GM18502 (cell line): ENCODE measurements at regions not wholly inside any gene's neighbourhood (a gene's known extent, or its start where the extent isn't known, plus 50 kb on each side); places are given as distances from the start of the nearest gene placed in this dataset.
A peak's percentile ranks its signal among the peaks of the same experiment; 100 is the strongest.

ENCODE experiments used
- ATAC-seq: cut with Tn5 transposase; IDR thresholded peaks from one replicate; pipeline ENCODE4 v1.9.1; 2021; ENCODE audit warnings: mild to moderate bottlenecking; ENCODE audit not compliant: unreplicated experiment, poor library complexity

DNA sequence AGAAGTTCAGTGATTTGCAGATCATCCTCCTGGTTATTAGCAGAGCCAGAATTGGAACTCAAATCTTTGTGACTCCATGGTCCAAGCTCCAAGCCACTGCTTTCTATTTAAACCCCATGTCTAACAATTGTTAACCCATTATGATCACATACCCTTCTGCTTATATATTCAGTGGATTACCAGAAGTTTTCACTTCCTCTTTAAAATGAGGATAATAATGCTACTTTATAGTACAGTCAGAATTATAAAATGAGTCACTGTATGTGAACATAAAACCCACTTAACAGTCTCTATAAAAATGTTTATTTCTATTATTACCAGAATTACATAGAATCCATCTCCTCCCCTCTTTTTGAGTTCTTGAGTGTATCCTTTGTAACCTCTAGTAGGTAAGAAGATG is 550.7 kb upstream of the DPPA4 start:
- ATAC-seq: no peak

DNA sequence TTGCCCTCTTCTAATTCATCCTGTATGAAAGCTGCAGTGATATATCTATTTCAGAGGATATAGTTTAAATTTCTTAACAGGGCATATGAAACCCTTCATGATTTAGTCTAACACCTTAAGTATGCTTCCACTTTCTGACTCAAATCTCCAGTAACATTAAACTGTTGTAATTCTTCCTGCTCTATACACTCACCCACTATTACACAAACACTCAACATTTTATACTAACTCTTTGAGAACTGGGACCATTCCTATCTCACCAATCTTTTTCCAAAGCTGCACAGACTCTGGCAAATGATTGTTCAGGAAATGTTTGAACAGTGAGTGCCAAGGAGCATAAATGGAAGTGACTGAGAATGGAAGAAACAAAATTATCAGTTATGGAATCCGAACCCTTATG is 560.4 kb upstream of the DPPA4 start:
- ATAC-seq: no peak

DNA sequence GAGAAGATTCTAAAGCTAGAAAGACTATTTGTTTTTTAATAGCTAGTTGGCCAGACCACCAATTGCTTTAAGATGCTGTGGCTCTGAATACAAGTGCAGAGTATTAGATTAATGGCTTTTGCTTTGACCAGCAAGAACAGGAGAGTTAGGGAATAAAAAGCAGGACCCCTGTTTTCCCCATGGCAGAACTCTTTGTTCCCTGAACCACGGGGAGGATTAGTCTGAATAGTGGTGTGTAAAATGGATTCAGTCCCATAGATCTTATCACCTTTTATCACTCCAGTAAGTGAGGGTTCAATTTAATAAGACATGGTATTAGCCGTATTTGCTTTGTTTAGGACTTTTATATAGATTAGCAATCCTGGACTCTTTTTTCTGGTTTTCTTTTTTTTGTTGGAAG is 562.6 kb upstream of the DPPA4 start:
- no peak for ATAC-seq

DNA sequence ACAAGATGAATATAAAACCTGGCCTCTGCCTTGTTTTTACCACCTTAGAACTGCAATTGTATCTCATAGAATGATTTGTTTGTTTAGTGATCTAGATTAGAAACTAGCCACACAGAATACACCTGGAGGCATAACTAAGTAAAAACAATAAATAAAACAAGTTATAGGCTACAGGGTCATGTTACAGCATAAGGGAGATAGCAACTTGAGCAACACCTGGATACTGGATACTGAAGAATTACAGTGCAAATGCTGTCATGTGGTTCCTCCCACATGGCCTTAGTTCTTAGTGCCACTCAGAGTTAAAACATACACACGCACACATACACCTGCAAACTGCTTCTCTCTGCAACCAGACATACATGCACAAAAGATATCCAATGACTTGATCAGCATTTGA is 563.4 kb upstream of the DPPA4 start:
- ATAC-seq: no peak

DNA sequence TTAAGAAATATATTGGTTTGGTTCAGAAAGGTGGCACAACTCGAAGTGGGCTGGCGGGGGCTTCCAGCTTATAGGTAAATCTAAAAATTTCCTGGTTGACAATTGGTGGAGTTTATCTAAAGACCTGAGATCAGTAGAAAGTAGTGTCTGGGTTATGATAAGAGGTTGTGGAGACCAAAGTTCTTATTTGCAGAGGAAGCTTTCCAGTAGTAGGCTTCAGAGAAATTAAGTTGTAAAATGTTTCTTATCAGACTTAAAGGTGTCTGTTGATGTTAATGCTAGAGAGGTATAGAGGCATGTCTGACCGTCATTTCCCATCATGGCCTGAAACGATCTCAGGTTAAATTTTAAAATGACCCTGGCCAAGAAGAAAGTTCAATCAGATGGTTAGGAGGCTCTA is 565.2 kb upstream of the DPPA4 start:
- no peak for ATAC-seq

DNA sequence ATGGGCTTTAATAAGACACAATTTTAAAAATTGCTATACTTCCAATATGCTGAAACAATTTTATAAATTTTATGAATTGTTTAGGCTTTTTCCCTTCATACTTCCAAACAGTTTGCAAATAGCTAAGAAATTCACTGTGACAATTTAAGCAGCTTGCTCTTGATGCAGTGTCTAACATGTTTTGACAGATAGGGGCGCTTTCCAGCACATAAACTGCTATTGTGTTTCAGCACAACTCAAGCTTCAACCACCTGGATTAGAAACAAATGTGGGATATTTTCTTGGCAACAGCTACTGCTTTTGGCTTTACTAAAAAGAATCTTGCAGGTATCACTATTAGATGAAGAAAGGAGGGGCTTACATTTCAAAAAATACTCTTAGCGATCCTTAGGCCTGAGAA is 565.8 kb upstream of the DPPA4 start:
- no peak for ATAC-seq

DNA sequence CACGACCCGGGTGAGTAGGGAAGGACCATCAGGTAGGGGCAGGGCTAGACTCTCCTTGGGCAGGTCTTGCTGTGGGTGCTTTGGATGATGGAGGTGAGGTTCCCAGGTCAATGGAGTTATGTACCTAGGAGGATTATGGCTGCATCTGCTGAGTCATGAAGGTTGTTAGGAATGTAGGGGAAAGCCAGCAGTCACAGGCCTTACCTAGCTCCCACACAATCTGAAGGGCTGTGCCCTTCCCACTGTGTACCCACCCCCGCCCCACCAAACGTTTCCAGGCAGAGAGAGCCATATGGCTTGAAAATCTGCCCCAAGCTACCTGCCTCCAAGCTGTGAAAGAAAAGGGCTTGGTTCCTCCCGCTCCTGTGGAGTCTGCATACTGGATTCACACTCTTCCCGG is 573.4 kb upstream of the DPPA4 start:
- ATAC-seq: no peak

DNA sequence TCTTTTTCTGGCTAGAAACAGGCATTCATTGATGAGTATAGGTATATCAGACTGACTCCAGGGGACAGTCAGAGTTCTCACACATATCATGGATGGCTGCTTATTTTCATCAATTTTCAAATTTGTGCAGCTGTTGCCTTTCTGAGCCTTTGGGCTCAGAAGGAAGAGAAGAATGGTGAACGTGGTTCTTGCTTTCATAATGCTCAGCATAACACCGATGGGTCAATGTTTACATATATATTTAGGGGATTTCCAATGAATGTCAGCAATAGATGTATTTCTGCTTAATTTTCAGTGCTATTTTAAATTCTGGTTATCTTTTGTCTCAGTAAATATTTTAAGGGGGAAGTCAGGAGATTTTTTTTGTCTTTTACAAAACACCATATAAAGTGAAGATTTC is 581.4 kb upstream of the DPPA4 start:
- no peak for ATAC-seq

DNA sequence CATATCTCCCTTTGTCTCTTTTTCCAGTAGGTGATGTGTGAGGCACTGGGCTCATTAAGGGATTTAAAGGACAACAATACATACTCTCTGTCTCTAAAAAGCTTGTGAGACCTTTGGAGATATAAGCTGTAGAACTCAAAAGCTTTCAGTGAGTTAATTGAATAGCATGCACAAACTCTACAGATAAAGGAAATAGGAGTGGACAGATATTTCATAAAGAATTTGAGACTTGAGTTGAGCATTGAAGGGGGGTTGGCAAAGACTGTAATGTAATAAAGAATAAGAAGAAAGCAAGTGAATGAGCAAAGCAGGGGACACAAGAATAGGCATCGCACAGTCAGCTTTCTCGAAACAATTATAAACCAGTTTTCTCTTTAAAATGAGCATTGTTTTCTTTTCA is 583.4 kb upstream of the DPPA4 start:
- ATAC-seq: no peak

DNA sequence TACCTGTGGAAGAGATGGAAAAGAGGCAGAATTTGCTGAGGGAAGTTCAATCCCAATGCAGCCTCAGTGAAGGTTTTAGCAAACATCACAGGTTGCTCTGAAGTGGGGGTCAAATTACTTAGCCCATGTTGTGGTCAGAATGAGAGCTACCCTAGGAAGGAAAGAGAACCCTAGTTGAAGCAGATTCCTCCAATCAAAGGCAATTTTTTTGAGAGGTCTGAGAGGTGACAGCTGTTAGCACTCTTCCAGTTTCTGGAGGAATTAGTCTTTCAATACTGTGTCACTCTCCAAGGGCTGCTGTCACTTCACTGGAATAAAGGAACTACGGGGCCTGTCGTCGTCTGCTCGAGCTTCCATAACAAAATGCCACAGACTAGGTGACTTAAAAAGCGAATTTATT is 584.2 kb upstream of the DPPA4 start:
- ATAC-seq: no peak

DNA sequence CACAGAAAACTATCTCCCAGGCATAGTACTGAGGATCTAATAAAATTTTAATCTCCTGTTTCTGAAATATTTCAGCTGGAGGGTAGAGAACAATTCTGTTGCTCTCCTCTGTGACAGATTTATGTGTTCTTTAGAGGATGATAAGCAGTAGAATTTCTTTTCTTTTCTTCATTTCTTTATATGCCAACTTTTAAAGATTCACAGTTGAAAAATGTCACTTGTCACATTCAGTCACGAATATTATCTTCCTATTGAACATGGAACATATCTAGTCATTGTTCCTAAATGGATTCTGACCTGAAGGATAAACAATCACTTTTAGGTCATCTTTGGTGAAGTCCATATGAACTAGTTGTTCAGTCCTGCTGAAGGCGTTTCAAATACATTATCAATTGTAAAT is 585.5 kb upstream of the DPPA4 start:
- ATAC-seq: no peak

DNA sequence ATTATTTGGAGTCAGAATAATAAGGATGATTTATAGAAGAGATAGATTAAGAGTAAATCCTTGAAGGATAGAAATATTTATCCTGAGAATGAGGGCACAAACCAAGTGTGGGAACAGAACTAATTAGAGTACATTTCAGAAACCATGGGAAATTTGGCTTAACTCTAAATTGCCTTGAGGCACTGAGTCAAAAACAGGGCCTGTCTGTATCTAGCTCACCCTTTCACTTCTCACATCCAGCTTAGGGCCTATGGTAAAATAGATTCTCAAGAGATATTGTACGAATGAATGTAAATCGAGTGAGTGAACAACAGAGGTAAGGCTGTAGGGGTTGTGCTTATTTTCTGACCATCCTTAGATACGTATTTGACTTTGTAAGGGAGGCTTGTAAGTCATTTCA is 586.1 kb upstream of the DPPA4 start:
- ATAC-seq: no peak

DNA sequence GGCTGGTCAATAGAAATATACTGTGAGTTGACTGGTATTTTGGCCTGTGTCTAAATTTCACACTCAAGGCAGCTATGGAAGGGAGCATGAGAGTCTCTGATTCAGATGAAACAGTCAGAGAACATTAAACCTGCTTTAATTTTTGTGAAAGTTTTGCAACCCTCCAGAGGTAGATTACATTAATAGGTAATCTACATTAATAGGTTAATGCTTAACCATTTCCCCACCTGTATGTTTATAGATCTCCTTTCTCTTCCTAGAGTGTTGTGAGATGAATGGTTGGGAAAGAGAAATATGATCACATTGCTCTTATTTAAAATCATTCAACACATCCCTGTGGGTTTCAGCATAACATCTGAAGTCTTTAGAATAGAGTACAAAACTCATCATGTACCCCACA is 586.9 kb upstream of the DPPA4 start:
- no peak for ATAC-seq

DNA sequence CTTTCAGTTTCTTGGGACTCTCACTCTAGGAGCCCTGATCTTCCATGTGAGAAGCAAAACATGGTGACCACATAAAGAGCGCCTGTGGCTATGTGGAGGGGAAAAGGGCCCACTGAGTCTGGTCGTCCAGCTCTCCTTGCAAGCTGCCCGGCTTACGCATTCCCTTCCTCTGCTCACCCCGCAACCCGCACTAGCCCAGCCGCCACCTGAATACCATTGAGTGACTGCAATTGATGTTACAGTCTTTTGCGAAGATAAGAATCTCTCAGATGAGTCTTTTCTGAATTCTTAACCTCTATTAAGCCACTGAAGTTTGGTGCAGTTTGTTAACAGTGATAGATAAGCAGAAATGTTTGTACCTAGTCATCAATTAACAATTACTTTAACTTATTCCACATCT is 589.0 kb upstream of the DPPA4 start:
- ATAC-seq: no peak

DNA sequence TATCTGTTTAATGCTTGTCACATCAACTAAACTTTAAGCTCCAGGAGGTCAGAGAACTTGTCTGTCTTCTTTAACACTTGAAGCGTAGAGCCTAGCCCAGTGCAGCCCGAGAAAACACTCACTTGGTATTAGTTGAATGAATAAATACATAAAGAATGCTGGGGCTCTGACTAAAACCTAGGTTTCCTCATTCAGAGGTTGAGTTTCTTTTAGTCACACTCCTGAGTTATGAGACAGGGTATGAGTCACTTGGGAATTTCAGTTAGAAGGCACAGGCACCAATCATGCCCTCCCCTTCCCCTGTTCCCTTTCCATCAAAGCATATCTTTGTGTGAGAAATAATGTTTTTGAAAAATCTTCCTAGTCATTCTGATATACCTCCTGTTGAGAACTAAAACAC is 589.8 kb upstream of the DPPA4 start:
- peak; percentile 45 for ATAC-seq

DNA sequence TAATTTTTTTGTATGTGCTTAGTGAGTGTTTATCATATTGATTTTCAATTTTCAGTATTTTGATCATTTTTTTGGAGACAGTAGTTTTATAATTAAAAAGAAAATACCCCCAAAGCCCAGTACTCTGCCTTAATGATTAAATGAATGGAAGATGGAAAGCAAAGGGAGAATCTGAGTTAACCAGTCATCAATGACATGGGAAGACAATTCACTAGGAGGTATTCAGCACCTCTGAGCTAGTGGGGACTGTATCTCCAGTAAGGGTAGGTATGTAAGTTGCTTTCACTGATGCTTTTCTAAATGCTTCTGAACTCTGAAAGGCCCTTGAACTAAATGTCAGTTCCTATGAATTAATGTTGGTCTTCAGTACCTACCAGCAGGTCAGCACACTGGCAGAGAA is 590.4 kb upstream of the DPPA4 start:
- ATAC-seq: no peak

DNA sequence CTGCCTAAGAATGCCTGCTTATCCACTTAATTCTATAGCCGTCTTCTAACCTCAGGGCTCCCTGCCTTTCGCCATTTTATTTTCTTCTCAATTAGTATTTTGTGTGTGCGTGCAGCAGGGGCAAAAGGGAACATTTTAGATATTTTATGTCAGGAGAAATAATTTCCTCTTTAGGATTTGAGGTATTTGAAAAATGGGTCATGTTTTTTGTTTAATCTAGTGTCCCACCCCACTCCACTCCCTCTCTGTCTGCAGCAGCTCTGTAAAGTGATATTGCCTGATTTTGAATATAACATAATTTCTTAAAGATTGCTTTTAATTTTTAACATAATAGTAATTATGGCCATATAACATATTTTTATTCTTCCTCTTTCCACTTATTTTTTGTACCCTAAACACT is 593.2 kb upstream of the DPPA4 start:
- ATAC-seq: no peak

DNA sequence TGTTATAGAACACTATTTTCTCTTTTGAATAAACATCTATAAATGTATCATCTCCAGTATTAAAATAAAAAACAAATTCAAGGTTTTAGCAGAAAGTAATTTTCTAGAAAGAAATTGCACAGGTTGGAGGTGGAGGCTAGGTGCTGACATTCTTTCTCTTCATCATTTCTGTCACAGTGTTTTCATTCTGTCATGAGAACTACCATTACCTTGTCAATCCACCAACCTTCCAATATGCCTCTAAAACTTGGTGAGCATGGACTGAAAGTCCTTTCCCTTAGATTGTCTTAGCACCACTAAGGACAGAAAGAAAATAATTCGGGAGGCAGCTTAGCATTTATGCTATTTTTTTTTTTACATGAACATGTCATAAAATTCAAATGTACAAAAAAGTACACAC is 596.2 kb upstream of the DPPA4 start:
- no peak for ATAC-seq

DNA sequence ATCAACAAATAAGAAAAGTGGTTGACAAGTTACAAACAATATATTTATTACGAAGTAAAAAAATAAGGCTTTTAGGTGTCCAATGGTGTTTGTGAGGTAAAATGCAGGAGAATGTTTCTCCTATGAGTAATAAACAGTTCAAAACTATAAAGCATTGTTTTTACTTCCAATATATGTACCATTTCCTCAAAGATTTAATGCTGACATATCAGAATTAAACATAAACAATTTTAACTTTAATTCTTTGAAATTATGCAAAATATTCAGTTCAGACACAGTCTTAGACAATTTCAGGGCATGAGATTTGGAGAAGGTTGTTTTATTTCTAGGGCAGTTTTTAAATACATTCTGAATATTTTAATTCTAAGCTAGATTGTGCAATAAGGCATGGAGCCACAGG is 602.5 kb upstream of the DPPA4 start:
- ATAC-seq: no peak

DNA sequence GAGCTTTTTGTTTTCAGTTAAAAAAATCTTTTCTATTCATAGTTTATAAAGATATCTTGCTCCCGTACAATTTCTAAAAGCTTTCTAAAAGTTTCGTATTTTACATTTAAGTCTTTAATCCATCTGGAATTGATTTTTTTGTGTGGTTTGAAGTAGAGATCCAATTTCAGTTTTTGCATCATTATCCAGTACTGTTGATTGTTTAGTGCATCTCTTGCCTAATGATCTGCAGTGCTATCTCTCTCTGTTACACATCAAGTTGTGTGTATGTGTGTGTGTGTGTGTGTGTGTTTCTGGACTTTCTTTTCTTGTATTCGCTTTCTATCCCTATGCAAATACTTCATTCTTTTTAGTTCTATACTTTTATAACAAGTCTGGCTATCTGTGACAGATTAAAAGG is 605.8 kb upstream of the DPPA4 start:
- no peak for ATAC-seq

DNA sequence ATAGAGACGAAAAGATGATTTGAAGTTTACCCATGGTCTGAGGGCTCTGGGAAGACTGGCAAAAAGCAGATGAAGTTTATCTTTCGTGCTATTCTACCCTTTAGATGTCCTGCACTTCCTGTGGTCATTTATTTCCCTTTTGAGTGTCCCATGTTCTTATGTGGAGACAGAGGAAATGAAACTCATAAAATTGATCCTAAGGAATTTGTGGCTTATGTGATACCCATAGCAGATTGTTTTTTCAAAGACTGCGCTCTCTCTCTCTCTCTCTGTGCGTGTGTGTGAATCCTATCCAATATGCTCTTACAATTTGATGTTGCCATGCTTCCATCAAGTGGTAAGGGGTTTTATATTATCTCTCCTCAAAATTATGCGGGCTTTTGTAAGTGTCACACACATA is 607.5 kb upstream of the DPPA4 start:
- no peak for ATAC-seq

DNA sequence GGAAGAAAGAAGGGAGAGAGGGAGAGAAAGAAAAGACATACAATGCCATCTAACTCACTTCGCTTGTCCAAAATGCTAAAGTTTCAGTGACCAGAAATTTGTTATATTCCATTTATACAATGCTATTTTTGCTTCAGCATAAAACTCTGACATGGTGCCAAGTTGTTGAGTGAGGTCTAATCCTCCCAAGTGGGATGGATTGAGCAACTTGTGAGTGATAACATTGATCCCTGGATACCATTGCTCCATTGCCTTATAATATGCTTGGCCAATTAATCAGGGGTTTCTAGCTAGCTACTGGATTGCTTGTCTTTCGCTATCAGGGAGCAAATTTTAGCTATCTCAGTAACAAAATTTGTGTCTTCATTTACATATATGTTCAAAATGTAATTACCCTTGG is 615.6 kb upstream of the DPPA4 start:
- ATAC-seq: no peak

DNA sequence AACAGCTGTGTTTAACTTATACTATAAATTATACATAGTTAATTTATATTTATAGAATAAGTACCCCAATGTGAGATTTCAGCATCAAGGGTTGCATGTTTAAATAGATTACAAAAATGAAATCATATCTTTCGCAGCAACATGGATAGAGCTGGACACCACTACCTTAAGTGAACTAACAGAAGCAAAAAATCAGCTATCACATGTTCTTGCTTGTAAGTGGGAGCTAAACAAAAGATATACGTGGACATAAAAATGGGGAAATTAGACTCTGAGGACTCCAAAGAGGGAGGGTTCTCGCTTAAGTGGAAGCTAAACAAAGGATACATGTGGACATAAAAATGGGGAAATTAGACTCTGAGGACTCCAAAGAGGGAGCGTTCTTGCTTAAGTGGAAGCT is 626.5 kb upstream of the DPPA4 start:
- ATAC-seq: no peak

DNA sequence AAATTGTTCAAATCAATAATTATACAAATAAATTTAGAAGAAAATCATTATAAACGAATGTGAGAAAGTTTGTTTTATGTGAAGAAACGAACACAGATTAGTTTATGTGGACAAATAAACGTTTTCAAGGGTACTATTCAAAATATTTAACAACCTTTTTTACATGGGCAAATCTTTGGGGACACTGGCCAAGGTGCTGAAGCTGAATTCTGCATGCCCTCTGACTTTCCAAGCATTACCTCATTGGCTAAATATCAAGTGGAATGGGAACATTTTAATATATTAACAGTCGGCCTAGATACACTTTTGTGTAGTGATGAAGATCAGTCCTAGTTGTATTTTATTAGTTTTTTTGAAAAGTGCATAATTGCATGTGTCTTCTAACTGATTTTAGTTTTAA is 636.4 kb upstream of the DPPA4 start:
- no peak for ATAC-seq
